ENCODE measurements at regions not wholly inside any gene's neighbourhood (a gene's known extent, or its start where the extent isn't known, plus 50 kb on each side); places are given as distances from the start of the nearest gene placed in this dataset.

DNA sequence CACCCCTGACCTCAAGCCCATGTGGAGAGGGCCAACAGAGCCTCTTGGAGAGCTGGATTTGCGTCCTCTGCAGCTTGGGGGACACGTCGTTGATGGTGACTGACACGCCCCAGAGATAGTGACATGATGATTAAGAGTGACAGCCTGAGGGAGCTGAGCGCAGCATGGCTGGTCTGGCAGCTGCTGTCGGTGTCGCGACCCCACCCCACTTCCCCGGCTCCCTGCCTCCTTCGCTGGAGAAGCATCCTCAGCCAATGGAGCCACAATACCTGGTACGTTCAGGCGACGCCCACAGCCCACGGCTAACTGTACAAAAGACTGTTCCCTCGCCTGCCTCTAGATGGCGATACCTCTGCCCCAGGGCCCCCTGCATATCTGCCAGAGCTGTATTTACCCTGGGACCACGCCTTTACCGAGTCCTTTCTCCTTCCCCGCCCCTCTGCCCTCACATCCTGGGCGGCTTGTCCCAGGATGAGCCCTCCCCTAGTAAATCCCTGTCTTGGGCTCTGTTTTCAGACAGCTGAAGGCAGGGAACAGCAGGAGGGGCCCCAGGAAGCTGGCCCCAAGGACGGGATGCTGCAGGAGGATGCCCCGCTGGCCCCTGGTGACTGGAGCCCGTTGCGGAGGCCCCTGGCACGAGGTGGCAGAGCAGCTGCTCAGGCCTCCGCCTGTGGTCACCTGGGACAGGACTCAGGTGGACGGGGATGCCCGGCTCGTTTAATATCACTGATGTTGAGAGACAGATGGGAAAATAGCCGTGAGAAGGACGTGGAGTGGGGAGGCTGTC, 90.6 kb downstream of the RPS6KA4 start:
- TF ChIP-seq, protein P1, sequence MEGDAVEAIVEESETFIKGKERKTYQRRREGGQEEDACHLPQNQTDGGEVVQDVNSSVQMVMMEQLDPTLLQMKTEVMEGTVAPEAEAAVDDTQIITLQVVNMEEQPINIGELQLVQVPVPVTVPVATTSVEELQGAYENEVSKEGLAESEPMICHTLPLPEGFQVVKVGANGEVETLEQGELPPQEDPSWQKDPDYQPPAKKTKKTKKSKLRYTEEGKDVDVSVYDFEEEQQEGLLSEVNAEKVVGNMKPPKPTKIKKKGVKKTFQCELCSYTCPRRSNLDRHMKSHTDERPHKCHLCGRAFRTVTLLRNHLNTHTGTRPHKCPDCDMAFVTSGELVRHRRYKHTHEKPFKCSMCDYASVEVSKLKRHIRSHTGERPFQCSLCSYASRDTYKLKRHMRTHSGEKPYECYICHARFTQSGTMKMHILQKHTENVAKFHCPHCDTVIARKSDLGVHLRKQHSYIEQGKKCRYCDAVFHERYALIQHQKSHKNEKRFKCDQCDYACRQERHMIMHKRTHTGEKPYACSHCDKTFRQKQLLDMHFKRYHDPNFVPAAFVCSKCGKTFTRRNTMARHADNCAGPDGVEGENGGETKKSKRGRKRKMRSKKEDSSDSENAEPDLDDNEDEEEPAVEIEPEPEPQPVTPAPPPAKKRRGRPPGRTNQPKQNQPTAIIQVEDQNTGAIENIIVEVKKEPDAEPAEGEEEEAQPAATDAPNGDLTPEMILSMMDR (IDR thresholded peaks at IDR 0.05; ENCODE audit: low read depth, low read length, missing control alignments): peak; percentile 98
- no peak overlapping the region; the same call in 1 of the 2 replicates for H3K4me3 ChIP-seq (ENCODE audit: low read depth, low read length)
- no peak for DNase-seq (ENCODE audit: low read depth)

DNA sequence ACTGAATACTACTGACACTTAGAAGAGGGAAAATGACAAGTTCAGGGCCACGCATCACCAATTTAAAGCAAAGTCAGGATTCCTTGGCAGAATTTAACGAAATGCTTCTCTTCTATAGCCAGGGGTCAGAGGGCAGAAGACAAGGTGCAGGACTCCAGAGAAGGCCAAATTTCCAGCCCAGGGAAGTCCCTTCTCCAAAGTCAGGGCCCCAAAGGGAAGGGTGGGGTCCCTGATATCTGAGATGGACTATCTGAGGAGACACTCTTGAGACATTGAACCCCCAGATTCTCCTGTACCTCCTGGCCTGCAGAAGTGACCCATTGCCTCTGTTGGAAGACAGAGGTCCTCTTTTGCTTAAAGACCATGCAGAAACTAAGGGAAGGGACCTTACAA, 91.2 kb downstream of the RPS6KA4 start:
- TF ChIP-seq, protein P1 (IDR thresholded peaks at IDR 0.05; ENCODE audit: low read depth, low read length, missing control alignments): no peak
- no peak for DNase-seq (ENCODE audit: low read depth)
- no peak overlapping the region for H3K4me3 ChIP-seq (ENCODE audit: low read depth, low read length)

DNA sequence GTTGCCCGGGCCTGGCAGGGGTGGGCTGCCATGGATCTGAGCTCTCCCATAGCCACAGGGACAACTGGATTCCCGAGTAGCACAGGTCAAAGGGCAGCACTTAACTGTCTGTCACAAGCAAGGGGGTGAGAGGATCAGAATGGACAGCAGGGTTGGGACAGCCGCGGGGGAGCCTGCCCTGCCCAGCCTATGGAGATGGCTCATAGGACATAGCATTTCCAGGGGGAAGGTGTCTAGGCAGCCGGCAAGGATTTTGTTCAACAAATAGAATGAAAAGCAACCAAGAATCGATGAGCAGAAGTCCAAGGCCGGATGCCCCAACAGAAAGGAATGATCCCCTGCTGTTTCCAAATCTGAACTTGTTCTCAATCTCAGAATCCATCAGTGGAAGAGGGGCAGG, 92.9 kb downstream of the RPS6KA4 start:
- TF ChIP-seq, protein P1 (IDR thresholded peaks at IDR 0.05; ENCODE audit: low read depth, low read length, missing control alignments): no peak
- no peak for DNase-seq (ENCODE audit: low read depth)
- H3K4me3 ChIP-seq (ENCODE audit: low read depth, low read length): no peak overlapping the region

DNA sequence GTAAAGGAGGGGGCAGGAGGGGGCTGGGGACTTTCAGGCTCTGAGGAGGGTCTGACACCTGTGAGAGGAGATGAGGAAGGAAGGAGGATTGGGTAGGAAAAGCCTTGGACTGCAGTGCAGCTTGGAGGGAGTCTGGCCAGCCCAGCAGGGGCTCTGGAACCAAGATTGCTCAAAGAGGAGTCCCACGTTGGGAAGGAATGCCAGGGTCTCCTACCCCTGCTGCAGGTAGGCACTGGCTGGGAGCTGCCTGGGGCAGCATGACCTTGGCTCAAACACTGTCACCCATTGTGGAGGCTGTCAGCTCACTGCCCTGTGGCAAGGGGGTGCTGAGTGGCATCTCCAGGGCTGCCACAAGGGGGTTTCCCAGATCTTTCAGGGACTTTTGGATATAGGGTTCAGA, 94.5 kb downstream of the RPS6KA4 start:
- DNase-seq (ENCODE audit: low read depth): no peak
- TF ChIP-seq, protein P1 (IDR thresholded peaks at IDR 0.05; ENCODE audit: low read depth, low read length, missing control alignments): no peak

DNA sequence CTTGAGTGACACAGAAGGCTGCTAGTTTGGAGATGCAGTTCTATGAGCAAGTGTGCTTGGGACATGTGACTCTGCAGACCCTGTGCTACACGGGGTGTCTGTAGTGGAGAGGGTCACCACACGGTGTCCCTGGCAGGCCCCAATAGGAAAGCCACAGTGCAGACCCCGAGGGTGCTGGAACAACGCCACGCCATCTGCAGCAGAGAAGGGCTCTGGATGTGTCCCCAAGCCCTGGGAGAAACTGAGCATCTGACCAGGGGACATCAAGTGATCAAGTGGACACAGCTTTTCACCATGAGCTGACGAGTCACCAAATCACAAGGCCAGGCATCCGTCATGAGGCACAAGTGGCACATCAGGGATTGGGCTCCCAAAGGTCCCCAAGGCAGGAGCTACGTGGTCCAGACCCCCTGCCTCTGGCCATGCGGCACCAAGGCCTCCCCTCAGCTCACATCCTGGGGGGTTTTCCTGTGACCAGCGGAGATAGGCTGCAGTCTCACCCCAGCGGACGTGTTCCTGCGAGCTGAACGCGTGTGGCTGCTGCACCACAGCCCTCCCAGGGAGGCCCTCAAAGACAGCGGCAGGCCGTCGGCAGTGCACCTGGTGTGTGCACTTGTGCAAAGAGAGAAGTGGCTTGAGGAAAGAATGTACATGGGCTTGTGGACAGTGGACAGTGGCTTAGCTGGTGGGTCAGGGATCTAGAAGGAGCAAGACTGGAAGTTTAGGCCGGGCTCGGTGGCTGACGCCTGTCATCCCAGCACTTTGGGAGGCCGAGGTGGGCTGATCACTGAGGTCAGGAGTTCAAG, 96.7 kb downstream of the RPS6KA4 start:
- TF ChIP-seq, protein P1 (IDR thresholded peaks at IDR 0.05; ENCODE audit: low read depth, low read length, missing control alignments): no peak
- no peak overlapping the region for H3K4me3 ChIP-seq (ENCODE audit: low read depth, low read length)
- DNase-seq (ENCODE audit: low read depth): no peak

More for the DNA sequence above, 94.5 kb downstream of the RPS6KA4 start:
- H3K4me3 ChIP-seq (ENCODE audit: low read depth, low read length): no peak overlapping the region

DNA sequence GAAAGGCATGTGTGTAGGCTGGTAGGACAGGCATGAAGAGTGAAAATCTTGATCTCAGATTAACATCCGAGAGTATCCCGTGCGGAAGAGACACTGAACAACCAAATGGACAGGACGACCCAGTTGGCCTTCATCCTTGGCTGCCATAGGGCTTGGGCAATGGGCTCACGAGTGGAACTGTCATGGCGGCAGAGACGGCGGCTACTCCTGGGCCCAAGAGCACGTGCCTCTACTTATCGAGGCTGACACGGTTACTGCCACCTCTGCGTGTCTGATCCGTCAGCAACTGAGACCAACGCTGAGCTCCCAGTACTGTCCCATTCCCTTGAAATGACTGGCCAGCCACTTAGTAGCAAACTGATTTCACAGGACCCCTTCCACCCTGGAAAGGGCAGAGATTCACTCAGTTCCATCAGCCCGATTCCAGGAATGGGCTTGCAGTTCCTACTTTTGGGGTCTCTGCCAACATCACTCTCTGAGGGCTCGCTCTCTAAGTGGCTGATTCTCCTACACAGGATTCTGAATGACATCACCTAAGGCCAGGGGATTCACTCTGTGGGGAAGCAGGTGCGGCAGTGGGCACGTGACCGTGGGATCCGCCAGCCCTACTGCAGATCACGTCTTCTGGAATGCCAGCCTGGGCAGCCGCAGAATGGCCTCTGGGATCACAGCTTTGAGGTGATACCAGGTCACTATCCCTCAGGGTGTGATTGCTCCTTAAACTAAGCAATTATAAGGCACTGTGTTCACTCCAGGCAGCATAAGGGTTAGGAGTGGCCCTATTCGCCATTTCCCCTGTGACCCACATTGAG, 97.8 kb downstream of the RPS6KA4 start:
- no peak for DNase-seq (ENCODE audit: low read depth)
- H3K4me3 ChIP-seq (ENCODE audit: low read depth, low read length): no peak overlapping the region
- TF ChIP-seq, protein P1 (IDR thresholded peaks at IDR 0.05; ENCODE audit: low read depth, low read length, missing control alignments): no peak
